ENCODE measurements at regions not wholly inside any gene's neighbourhood (a gene's known extent, or its start where the extent isn't known, plus 50 kb on each side); places are given as distances from the start of the nearest gene placed in this dataset.
"Not testable (repeated sequence)": the region's sequence is repeated elsewhere in the genome, so short reads cannot be mapped to it uniquely, and the experiment has no call there.

DNA sequence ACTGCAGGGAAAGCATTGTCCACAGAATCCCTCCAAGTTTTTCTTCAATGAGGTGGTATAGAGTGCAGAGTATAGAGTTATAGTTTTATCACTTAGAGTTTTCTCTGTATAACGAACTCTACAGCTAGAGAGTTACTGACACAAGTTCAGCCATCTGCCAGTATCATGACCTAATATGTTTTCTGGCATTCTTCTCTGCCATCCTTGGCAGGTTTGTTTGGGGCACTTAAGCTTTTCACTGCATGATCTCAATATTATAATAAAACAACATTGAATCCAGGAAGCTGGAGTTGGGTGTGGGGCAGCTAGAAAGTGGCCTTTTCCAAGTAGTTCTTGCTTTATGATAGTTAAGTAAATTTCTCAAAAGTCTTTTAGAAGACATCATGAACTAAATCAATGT is 743.5 kb upstream of the ARPP21 start:
- no peak overlapping the region for H3K27ac Mint-ChIP-seq
- intact Hi-C loops (cut with micrococcal nuclease): no loop called here
- H3K36me3 Mint-ChIP-seq (ENCODE audit: low read depth): no peaks in the 10 kb centered on the region
- no peaks in the 10 kb centered on the region for H3K9me3 Mint-ChIP-seq
- DNase-seq (ENCODE audit: low spot score): no peak
- H3K4me3 Mint-ChIP-seq (ENCODE audit: low read depth): no peak overlapping the region
- no peaks in the 10 kb centered on the region for H3K4me1 Mint-ChIP-seq (ENCODE audit: low read depth)
- H3K27me3 Mint-ChIP-seq (ENCODE audit: low read depth): no peaks in the 10 kb centered on the region

DNA sequence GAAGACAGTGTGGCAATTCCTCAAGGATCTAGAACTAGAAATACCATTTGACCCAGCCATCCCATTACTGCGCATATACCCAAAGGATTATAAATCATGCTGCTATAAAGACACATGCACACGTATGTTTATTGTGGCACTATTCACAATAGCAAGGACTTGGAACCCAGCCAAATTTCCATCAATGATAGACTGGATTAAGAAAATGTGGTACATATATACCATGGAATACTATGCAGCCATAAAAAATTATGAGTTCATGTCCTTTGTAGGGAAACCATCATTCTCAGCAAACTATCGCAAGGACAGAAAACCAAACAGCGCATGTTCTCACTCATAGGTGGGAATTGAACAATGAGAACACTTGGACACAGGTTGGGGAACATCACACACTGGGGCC is 729.6 kb upstream of the ARPP21 start:
- H3K4me3 Mint-ChIP-seq (ENCODE audit: low read depth); intact Hi-C loops (cut with micrococcal nuclease); H3K27ac Mint-ChIP-seq; H3K9me3 Mint-ChIP-seq; DNase-seq (ENCODE audit: low spot score); H3K27me3 Mint-ChIP-seq (ENCODE audit: low read depth); H3K4me1 Mint-ChIP-seq (ENCODE audit: low read depth); H3K36me3 Mint-ChIP-seq (ENCODE audit: low read depth): not testable (repeated sequence)

DNA sequence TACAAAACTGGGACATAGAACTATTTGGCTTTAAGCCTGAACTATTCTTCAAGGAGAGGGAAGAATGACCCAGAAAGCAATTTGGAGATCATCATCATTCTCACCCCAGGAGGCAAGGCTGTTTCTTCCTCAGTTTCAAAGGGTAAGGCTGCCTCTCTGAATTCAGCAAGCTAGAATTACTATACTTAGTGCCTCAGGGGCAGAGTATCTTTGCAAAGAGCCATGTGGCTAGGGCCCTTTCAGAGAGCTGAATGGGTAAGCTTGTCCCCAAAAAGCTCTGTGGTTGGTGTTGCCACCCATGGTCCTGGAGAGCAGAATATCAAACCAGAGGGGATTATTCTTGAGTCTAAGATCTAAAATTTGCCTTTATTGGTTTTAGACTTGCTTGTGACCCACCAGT is 720.3 kb upstream of the ARPP21 start:
- no peaks in the 10 kb centered on the region for H3K9me3 Mint-ChIP-seq
- no peak overlapping the region for H3K27ac Mint-ChIP-seq
- no peaks in the 10 kb centered on the region for H3K36me3 Mint-ChIP-seq (ENCODE audit: low read depth)
- intact Hi-C loops (cut with micrococcal nuclease): no loop called here
- H3K4me3 Mint-ChIP-seq (ENCODE audit: low read depth): no peak overlapping the region
- H3K27me3 Mint-ChIP-seq (ENCODE audit: low read depth): no peaks in the 10 kb centered on the region
- H3K4me1 Mint-ChIP-seq (ENCODE audit: low read depth): no peaks in the 10 kb centered on the region
- no peak for DNase-seq (ENCODE audit: low spot score)

DNA sequence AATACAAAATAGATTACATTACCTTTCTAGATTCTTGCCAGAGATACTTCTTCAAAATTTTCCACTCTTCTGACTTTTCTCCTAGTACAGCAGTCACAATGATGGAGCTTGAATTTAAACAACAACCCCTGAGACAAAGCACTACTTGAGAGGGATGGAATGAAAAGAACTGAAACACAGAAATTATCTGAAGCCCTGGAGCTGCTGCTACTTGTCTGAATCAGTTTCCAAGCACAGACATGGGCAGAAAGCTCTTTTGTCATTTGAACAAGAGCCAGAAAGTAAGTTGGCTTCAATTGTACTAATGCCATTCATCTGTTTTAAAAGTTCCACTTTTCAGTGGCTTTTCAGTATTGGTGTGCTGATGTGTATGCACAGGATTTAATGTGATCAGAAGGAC is 718.5 kb upstream of the ARPP21 start:
- Mint-ChIP-seq H3K36me3 (ENCODE audit: low read depth) (no peaks in the 10 kb centered on the region), H3K27me3 (ENCODE audit: low read depth) (no peaks in the 10 kb centered on the region), H3K9me3 (no peaks in the 10 kb centered on the region), H3K4me1 (ENCODE audit: low read depth) (no peaks in the 10 kb centered on the region), H3K4me3 (ENCODE audit: low read depth) (no peak overlapping the region), H3K27ac (no peak overlapping the region)
- no peak for DNase-seq (ENCODE audit: low spot score)
- intact Hi-C loops (cut with micrococcal nuclease): no loop called here

DNA sequence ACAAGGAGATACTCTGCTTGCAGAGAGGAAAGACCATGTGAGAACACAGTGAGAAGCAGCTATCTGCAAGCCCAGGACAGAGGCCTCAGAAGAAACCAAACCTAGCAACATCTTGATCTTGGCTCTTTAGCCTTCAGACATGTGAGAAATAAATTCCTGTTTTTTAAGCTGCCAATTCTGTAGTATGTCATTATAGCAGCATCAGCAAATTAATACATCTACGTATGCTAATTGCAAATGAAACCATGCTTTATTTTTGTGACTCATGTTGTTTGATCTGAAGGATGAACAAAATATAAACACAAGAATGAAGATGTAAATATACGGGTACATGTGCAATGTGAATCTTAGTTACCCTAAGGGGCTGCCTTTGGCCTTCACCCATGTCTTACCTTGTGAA is 714.4 kb upstream of the ARPP21 start:
- Mint-ChIP-seq H3K27me3 (ENCODE audit: low read depth) (no peaks in the 10 kb centered on the region), H3K4me3 (ENCODE audit: low read depth) (no peak overlapping the region), H3K36me3 (ENCODE audit: low read depth) (no peaks in the 10 kb centered on the region), H3K4me1 (ENCODE audit: low read depth) (no peaks in the 10 kb centered on the region), H3K27ac (no peak overlapping the region), H3K9me3 (no peaks in the 10 kb centered on the region)
- no peak for DNase-seq (ENCODE audit: low spot score)
- intact Hi-C loops (cut with micrococcal nuclease): no loop called here

DNA sequence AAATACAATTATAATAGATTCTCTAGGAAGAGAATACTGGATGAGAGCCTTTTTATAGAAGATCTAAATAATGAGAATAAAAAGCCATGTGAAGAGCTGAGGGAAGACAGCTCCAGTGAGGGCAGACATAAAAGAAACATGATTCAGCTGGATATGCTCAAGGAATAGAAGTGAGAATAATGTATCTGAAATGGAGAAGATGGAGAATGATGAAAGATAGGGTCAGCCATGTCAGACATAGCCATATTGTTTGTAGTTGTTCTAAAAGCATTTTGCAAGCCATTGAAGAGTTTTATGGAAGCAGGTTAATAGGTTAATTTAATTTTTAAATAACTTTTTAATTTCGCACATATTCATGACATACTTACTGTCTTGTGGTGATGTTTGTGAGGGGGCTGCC is 713.5 kb upstream of the ARPP21 start:
- no peak overlapping the region for H3K27ac Mint-ChIP-seq
- H3K4me1 Mint-ChIP-seq (ENCODE audit: low read depth): no peaks in the 10 kb centered on the region
- no peak overlapping the region for H3K4me3 Mint-ChIP-seq (ENCODE audit: low read depth)
- intact Hi-C loops (cut with micrococcal nuclease): no loop called here
- no peaks in the 10 kb centered on the region for H3K9me3 Mint-ChIP-seq
- H3K27me3 Mint-ChIP-seq (ENCODE audit: low read depth): no peaks in the 10 kb centered on the region
- no peaks in the 10 kb centered on the region for H3K36me3 Mint-ChIP-seq (ENCODE audit: low read depth)
- no peak for DNase-seq (ENCODE audit: low spot score)

DNA sequence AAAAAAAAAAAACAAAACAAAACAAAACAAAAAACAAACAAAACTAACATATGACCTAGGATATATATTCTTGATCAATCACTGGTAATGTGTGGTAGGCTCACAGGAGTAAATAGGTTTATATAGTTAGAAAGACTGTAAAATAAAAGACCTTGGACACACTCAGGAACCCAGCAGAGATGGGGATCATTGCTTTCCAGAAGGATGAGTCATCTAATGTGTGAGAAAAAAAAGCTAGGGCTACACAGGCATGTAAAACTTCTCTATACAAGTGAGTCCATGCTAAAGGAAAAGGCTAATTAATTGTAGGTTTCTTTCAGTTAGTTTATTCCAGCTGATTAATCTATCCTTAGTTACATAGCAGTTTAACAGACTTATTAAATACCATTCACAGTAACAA is 710.3 kb upstream of the ARPP21 start:
- Mint-ChIP-seq H3K9me3 (peaks cover 7% of the 10 kb centered on the region), H3K4me1 (ENCODE audit: low read depth) (no peaks in the 10 kb centered on the region), H3K27ac (no peak overlapping the region), H3K4me3 (ENCODE audit: low read depth) (no peak overlapping the region), H3K36me3 (ENCODE audit: low read depth) (no peaks in the 10 kb centered on the region), H3K27me3 (ENCODE audit: low read depth) (no peaks in the 10 kb centered on the region)
- intact Hi-C loops (cut with micrococcal nuclease): no loop called here
- DNase-seq (ENCODE audit: low spot score): no peak

DNA sequence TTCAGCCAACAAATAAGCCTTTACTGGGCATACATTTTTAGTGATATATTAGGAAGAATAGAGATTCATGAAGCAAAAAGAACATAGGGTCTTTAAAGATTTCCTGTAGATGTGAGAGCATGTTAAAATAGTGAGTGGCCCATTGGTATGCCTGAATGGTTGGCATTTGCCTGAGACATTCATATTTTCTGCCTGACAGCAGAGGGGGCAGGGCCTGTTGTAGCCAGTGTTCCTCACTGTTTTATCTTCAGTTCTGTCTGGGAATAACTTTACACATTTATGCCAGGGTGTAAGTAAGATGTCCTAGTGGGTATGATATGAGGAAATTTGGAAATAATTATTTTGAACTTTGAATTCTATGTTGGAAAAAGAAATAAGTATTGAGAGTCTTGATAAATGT is 704.7 kb upstream of the ARPP21 start:
- H3K36me3 Mint-ChIP-seq (ENCODE audit: low read depth): no peaks in the 10 kb centered on the region
- H3K27ac Mint-ChIP-seq: no peak overlapping the region
- no peak for DNase-seq (ENCODE audit: low spot score)
- H3K9me3 Mint-ChIP-seq: peaks cover 7% of the 10 kb centered on the region
- intact Hi-C loops (cut with micrococcal nuclease): no loop called here
- H3K4me3 Mint-ChIP-seq (ENCODE audit: low read depth): no peak overlapping the region
- no peaks in the 10 kb centered on the region for H3K27me3 Mint-ChIP-seq (ENCODE audit: low read depth)
- H3K4me1 Mint-ChIP-seq (ENCODE audit: low read depth): no peaks in the 10 kb centered on the region

DNA sequence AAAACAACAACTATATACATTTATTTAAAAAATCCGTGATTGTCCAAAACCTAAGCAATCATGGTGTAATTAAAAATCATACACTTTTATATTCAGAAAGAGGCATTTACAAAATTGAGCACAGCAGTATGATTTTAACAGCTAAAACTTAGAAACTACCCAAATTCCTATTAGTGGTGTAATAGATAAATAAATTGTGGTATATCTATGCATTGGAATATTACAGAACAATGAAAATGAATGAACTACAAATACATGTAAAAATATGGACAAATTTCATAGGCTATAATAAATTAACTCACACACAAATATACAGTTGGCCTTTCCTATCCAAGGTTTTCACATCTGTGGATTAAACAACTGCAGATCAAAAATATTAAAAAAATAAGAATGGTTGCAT is 700.5 kb upstream of the ARPP21 start:
- no peaks in the 10 kb centered on the region for H3K36me3 Mint-ChIP-seq (ENCODE audit: low read depth)
- intact Hi-C loops (cut with micrococcal nuclease): no loop called here
- no peak overlapping the region for H3K27ac Mint-ChIP-seq
- DNase-seq (ENCODE audit: low spot score): no peak
- H3K27me3 Mint-ChIP-seq (ENCODE audit: low read depth): no peaks in the 10 kb centered on the region
- H3K4me1 Mint-ChIP-seq (ENCODE audit: low read depth): no peaks in the 10 kb centered on the region
- H3K4me3 Mint-ChIP-seq (ENCODE audit: low read depth): no peak overlapping the region
- no peaks in the 10 kb centered on the region for H3K9me3 Mint-ChIP-seq

DNA sequence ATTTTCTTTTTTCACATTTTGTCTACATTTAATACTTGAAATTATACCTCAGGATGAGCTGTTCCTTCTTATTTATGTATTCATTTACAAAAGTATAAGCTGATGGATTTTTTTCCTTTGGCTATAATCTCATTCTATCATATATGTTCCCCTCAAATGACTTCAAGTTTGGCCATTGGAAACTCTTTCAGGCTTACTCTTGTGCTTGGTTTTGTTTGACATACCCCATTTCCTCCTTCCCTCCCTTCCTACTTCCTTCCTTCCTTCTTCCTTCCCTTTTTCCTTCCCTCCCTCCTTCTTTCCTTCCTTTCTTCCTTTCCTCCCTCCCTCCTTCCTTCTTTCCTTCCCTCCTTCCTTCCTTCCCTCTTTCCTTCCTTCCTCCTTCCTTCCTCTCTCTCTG is 697.1 kb upstream of the ARPP21 start:
- Mint-ChIP-seq H3K27ac (no peak overlapping the region), H3K9me3 (no peaks in the 10 kb centered on the region)

DNA sequence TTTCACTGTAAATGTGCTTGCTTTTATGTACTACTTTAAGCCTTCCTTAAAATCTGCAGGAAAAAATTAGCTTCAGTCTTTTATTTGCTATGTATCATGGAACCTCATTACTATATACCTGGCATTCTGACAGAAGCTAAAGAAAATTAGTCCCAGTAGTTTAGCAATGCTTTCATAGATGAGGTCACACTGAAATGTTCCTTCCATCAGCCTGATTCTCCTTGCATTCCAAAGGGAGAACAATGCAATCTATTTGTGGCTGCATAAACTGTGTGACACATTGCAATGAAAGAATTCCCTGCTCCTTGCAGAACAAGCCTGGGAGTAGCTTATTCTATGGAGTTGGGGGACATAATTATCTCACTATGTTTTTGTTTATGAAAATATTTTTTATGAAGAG is 691.5 kb upstream of the ARPP21 start:
- DNase-seq (ENCODE audit: low spot score): no peak
- H3K36me3 Mint-ChIP-seq (ENCODE audit: low read depth): no peaks in the 10 kb centered on the region
- no peak overlapping the region for H3K4me3 Mint-ChIP-seq (ENCODE audit: low read depth)
- no peaks in the 10 kb centered on the region for H3K27me3 Mint-ChIP-seq (ENCODE audit: low read depth)
- no peak overlapping the region for H3K27ac Mint-ChIP-seq
- intact Hi-C loops (cut with micrococcal nuclease): no loop called here
- peaks cover 3% of the 10 kb centered on the region for H3K9me3 Mint-ChIP-seq
- no peaks in the 10 kb centered on the region for H3K4me1 Mint-ChIP-seq (ENCODE audit: low read depth)

More for the DNA sequence above, 697.1 kb upstream of the ARPP21 start:
- Mint-ChIP-seq H3K4me3 (ENCODE audit: low read depth) (no peak overlapping the region), H3K36me3 (ENCODE audit: low read depth) (no peaks in the 10 kb centered on the region), H3K27me3 (ENCODE audit: low read depth) (no peaks in the 10 kb centered on the region), H3K4me1 (ENCODE audit: low read depth) (no peaks in the 10 kb centered on the region)
- DNase-seq (ENCODE audit: low spot score): no peak
- intact Hi-C loops (cut with micrococcal nuclease): no loop called here

DNA sequence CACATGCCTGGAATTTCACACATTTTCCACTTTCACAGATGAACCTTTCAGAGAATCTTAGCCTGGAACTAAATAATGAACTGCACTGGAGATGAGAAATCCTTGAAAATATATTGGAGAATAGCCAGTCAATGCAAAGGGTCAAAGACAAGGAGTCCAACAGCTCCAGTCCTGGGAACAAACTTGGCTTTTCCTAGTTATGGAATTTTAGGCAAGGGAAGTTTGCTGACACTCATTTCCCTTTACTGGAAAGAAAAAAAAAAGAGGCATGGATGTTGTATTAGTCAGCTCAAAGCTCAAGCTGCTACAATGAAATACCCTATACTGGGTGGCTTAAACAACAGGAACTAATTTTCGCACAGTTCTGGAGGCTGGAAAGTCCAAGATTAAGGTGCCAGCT is 690.8 kb upstream of the ARPP21 start:
- intact Hi-C loops (cut with micrococcal nuclease): no loop called here
- DNase-seq (ENCODE audit: low spot score): no peak
- H3K9me3 Mint-ChIP-seq: peaks cover 3% of the 10 kb centered on the region
- no peaks in the 10 kb centered on the region for H3K4me1 Mint-ChIP-seq (ENCODE audit: low read depth)
- H3K36me3 Mint-ChIP-seq (ENCODE audit: low read depth): no peaks in the 10 kb centered on the region
- H3K27me3 Mint-ChIP-seq (ENCODE audit: low read depth): no peaks in the 10 kb centered on the region
- no peak overlapping the region for H3K27ac Mint-ChIP-seq
- H3K4me3 Mint-ChIP-seq (ENCODE audit: low read depth): no peak overlapping the region

DNA sequence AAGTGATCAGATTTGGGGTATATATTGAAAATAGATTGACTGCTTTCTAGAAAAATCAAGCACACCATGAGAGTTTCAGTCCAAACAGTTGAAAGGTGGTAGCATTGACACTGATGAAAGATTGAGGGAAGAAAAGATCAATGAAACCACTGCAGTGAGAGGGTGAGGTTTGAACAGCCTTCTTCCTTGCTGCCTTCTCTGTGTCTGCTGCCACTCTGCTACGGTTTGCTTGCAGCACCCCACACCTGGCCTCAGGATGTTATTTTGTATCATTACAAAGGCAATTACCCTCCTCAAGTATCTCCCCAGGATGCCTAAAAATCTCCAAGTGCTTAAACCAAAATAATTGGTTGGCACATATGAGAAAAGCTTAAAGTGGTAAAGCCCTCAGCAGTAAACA is 683.6 kb upstream of the ARPP21 start:
- DNase-seq (ENCODE audit: low spot score): no peak
- intact Hi-C loops (cut with micrococcal nuclease): no loop called here
- Mint-ChIP-seq H3K4me1 (ENCODE audit: low read depth) (peaks cover 4% of the 10 kb centered on the region), H3K4me3 (ENCODE audit: low read depth) (no peak overlapping the region), H3K9me3 (peaks cover 3% of the 10 kb centered on the region), H3K27ac (no peak overlapping the region), H3K27me3 (ENCODE audit: low read depth) (no peaks in the 10 kb centered on the region), H3K36me3 (ENCODE audit: low read depth) (no peaks in the 10 kb centered on the region)

DNA sequence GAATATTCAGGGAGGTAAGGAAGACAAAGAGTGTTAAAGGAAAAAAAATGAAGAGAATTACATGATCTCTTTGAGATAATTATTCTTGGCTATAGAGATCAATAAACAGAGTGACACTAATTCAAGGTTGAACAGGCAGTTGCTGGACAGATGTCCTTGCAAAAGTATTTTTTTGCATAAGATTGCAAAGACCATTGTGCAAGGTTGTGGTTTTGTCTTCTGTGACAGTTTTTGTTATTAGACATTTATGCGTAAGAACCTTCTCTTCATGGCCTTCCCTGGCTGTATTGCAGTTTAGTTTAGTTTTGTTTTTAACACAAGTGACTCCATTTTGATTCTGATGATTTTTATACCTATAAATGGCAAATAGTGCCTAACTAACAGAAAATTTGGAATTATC is 682.8 kb upstream of the ARPP21 start:
- intact Hi-C loops (cut with micrococcal nuclease): no loop called here
- Mint-ChIP-seq H3K4me1 (ENCODE audit: low read depth) (peaks cover 4% of the 10 kb centered on the region), H3K27me3 (ENCODE audit: low read depth) (no peaks in the 10 kb centered on the region), H3K27ac (no peak overlapping the region), H3K36me3 (ENCODE audit: low read depth) (no peaks in the 10 kb centered on the region), H3K4me3 (ENCODE audit: low read depth) (no peak overlapping the region), H3K9me3 (no peaks in the 10 kb centered on the region)
- no peak for DNase-seq (ENCODE audit: low spot score)

All from activated T-helper 2 cell treated with anti-CD3 and anti-CD28 coated beads, Interferon-gamma antibody, Interleukin-2, Interleukin-4, amounts not matched to agents 10 μg/mL and 5 μg/mL and 100 μg/mL, durations not matched to agents 14 hours and 24 hours and 36 hours (primary cell).